ENCODE measurements at regions not wholly inside any gene's neighbourhood (a gene's known extent, or its start where the extent isn't known, plus 50 kb on each side); places are given as distances from the start of the nearest gene placed in this dataset.

GRCh38 chrX:106510713-106511403 lies 100.9 kb upstream of the RADX start:
- no peak for DNase-seq (ENCODE audit: low spot score)

Measured in COLO829 (cell line).